ENCODE measurements at regions not wholly inside any gene's neighbourhood (a gene's known extent, or its start where the extent isn't known, plus 50 kb on each side); places are given as distances from the start of the nearest gene placed in this dataset.

GRCh38 chr3:190734490-190734889 lies 128.0 kb downstream of the GMNC start:
- TF ChIP-seq EP300 (IDR thresholded peaks at IDR 0.05; ENCODE audit: borderline replicate concordance in 1 of 2, low read depth in 2 of 2, low read length in 2 of 2) (no peak), CTCF (IDR thresholded peaks at IDR 0.05; ENCODE audit: control extremely low read depth in 1 of 3, insufficient read depth in 1 of 3, low read depth in 1 of 3, low read length in 3 of 3) (no peak), SP1 (IDR thresholded peaks at IDR 0.05; ENCODE audit: low read depth, low read length) (no peak), EZH2 (IDR thresholded peaks at IDR 0.05; ENCODE audit: low read depth, low read length, severe bottlenecking) (no peak), POLR2A (IDR thresholded peaks at IDR 0.05; ENCODE audit: control extremely low read depth in 1 of 2, low read depth in 2 of 2, low read length in 2 of 2) (no peak), SIN3A (conservative IDR thresholded peaks at IDR 0.05 in 1 of 2, IDR thresholded peaks at IDR 0.05 in 1 of 2; ENCODE audit: low read depth in 1 of 2, low read length in 2 of 2) (no peak), TAF1 (IDR thresholded peaks at IDR 0.05; ENCODE audit: low read depth, low read length) (no peak), E2F6 (IDR thresholded peaks at IDR 0.05) (no peak), KDM1A (IDR thresholded peaks at IDR 0.05; ENCODE audit: borderline replicate concordance, low read length) (no peak), CBX5 (IDR thresholded peaks at IDR 0.05; ENCODE audit: low read depth, low read length) (no peak), JUND (IDR thresholded peaks at IDR 0.05; ENCODE audit: low read length) (no peak)

Data from H1 (cell line).